ENCODE measurements at regions not wholly inside any gene's neighbourhood (a gene's known extent, or its start where the extent isn't known, plus 50 kb on each side); places are given as distances from the start of the nearest gene placed in this dataset.

DNA sequence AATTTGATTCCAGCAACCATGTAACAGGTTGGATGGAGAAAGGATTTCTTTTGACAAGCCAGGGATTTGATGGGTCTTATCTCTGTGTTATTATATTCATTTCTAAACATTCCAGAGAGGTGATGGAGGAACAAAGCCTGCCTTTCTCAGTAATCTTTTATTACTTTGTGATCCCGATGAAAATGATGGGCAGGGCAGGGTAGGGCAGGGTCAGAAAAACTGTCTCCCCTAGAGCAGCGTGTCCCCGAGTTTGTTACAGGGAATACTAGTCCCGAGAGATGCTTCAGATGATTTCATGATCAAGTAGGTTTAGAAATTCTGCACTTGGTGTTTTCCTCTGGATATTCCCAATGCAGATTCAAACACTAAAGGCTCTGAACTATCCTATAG is 111.8 kb upstream of the RGMA start:
- Histone ChIP-seq H3K79me2 (ENCODE audit: control insufficient read depth in 1 of 2, insufficient read depth in 2 of 2, low read length in 2 of 2) (no peaks in the 10 kb centered on the region), H3K23me2 (ENCODE audit: low read depth, low read length) (no peaks in the 10 kb centered on the region), H3K4me1 (replicated peaks in 1 of 4; ENCODE audit: control insufficient read depth in 3 of 4, insufficient read depth in 4 of 4, low read length in 3 of 4) (peaks cover 0 to 6% (median 1%) of the 10 kb centered on the region in 4 experiments; a peak in 3 of 7 replicates), H3K79me1 (ENCODE audit: low read depth, low read length) (no peaks in the 10 kb centered on the region), H4K91ac (replicated peaks; ENCODE audit: insufficient read length, low read length) (no peak overlapping the region), H3K27me3 (replicated peaks in 1 of 4; ENCODE audit: control insufficient read depth in 3 of 4, extremely low read depth in 1 of 4, insufficient read depth in 3 of 4, low read length in 3 of 4) (no peaks in the 10 kb centered on the region; a peak in 1 of 7 replicates), H3K4ac (replicated peaks; ENCODE audit: insufficient read length, low read depth, low read length) (no peak overlapping the region), H2BK120ac (replicated peaks; ENCODE audit: low read depth, low read length) (no peak overlapping the region), H2AK5ac (ENCODE audit: low read depth, low read length) (no peak overlapping the region), H3K36me3 (ENCODE audit: control insufficient read depth in 2 of 4, insufficient read depth in 4 of 4, low read length in 3 of 4) (no peaks in the 10 kb centered on the region), H2AFZ (ENCODE audit: low read length) (no peak overlapping the region), H2BK15ac (ENCODE audit: low read length) (no peak overlapping the region), H3K27ac (ENCODE audit: low read depth, low read length) (no peak overlapping the region), H3K23ac (ENCODE audit: insufficient read length) (no peak overlapping the region), H2BK5ac (ENCODE audit: low read depth, low read length) (no peak overlapping the region), H3K14ac (ENCODE audit: insufficient read length) (no peak overlapping the region), H3K9me3 (ENCODE audit: insufficient read depth in 2 of 2, low read depth in 1 of 2, low read length in 1 of 2) (no peaks in the 10 kb centered on the region; a peak in 1 of 4 replicates), H4K5ac (ENCODE audit: insufficient read length, low read depth, low read length) (no peak overlapping the region), H3K9ac (replicated peaks in 1 of 4; ENCODE audit: extremely low read depth in 1 of 4, low read depth in 3 of 4, low read length in 3 of 4) (no peak overlapping the region), H2BK20ac (ENCODE audit: low read length) (no peak overlapping the region), H3K4me3 (ENCODE audit: extremely low read depth in 1 of 4, insufficient read depth in 2 of 4, low read depth in 3 of 4, low read length in 4 of 4) (no peak overlapping the region), H4K8ac (ENCODE audit: extremely low read depth, insufficient read depth, low read length) (no peak overlapping the region), H4K20me1 (replicated peaks in 1 of 2; ENCODE audit: control insufficient read depth in 1 of 2, insufficient read depth in 2 of 2, low read length in 2 of 2) (no peaks in the 10 kb centered on the region), H3K56ac (replicated peaks; ENCODE audit: insufficient read length, low read depth, low read length) (no peak overlapping the region), H3K4me2 (ENCODE audit: insufficient read depth in 1 of 2, low read depth in 2 of 2, low read length in 2 of 2) (no peak overlapping the region), H3K18ac (ENCODE audit: extremely low read depth, low read length) (no peak overlapping the region), H2BK12ac (ENCODE audit: low read depth, low read length) (no peak overlapping the region)
- DNase-seq (ENCODE audit: low read depth in 1 of 2, low spot score in 2 of 2) (no peak), FAIRE-seq (no peak)
- 94% methylated on average over 4 of the region's 4 CpGs; no CpG with 5 or more reads in 1 of the 2 experiments for WGBS, 2 experiments (ENCODE audit: extremely low coverage in 1 of 2, insufficient coverage in 1 of 2, insufficient read length in 1 of 2, insufficient replicate concordance in 2 of 2, low coverage in 1 of 2, low lambda C conversion rate in 2 of 2, missing lambda C conversion rate in 1 of 2)
- POLR2A ChIA-PET (ENCODE audit: partially characterized antibody): interaction anchor here (1.4 kb wide), 1 partner anchor 141 kb away, joined by 3 read pairs; no protein-coding TSS in a partner anchor
- CTCF ChIA-PET (ENCODE audit: partially characterized antibody): interaction anchor here (1.1 to 3.8 kb wide), 3 partner anchors 21 to 919 kb away, joined by 4 to 9 read pairs (median 6); no protein-coding TSS in a partner anchor
- no peak for TF ChIP-seq BRCA1 (IDR thresholded peaks at IDR 0.05; ENCODE audit: low read depth, low read length)
- TF ChIP-seq KDM1A (IDR thresholded peaks at IDR 0.05; ENCODE audit: borderline replicate concordance, low read length): no peak
- no peak for TF ChIP-seq EGR1 (IDR thresholded peaks at IDR 0.05; ENCODE audit: borderline replicate concordance, low read depth, low read length)
- TF ChIP-seq EZH2 (IDR thresholded peaks at IDR 0.05; ENCODE audit: low read depth, low read length, severe bottlenecking): no peak
- TF ChIP-seq, protein P1, sequence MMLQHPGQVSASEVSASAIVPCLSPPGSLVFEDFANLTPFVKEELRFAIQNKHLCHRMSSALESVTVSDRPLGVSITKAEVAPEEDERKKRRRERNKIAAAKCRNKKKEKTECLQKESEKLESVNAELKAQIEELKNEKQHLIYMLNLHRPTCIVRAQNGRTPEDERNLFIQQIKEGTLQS (IDR thresholded peaks at IDR 0.05; ENCODE audit: insufficient read depth, low read depth, low read length): no peak
- TF ChIP-seq SRF (IDR thresholded peaks at IDR 0.05; ENCODE audit: low read depth, low read length): no peak
- TF ChIP-seq PHF8 (conservative IDR thresholded peaks at IDR 0.05; ENCODE audit: low read depth, low read length): no peak

Measured in H1 (cell line).